Type B pancreatic cell (in vitro differentiated cells): ENCODE measurements at regions not wholly inside any gene's neighbourhood (a gene's known extent, or its start where the extent isn't known, plus 50 kb on each side); places are given as distances from the start of the nearest gene placed in this dataset.
"Not testable (repeated sequence)": the region's sequence is repeated elsewhere in the genome, so short reads cannot be mapped to it uniquely, and the experiment has no call there.

ENCODE experiments used
- DNase-seq: peaks from one replicate; pipeline ENCODE4 v3.0.0; 2021; ENCODE audit warnings: mixed read lengths; ENCODE audit not compliant: unreplicated experiment; ENCODE audit errors: extremely low spot score
- H3K27ac Mint-ChIP-seq: 2 replicates; pipeline ENCODE4 v1.8.0; 2021; ENCODE audit warnings: mild to moderate bottlenecking, mixed read lengths
- H3K27me3 Mint-ChIP-seq: 2 replicates; pipeline ENCODE4 v1.8.0; 2021; ENCODE audit warnings: mixed read lengths
- H3K36me3 Mint-ChIP-seq: 2 replicates; pipeline ENCODE4 v1.8.0; 2021; ENCODE audit warnings: mixed read lengths
- H3K4me1 Mint-ChIP-seq: one replicate; pipeline ENCODE4 v1.8.0; 2021; ENCODE audit warnings: mixed read lengths; ENCODE audit not compliant: unreplicated experiment
- H3K4me3 Mint-ChIP-seq: 2 replicates; pipeline ENCODE4 v1.8.0; 2021; ENCODE audit warnings: mild to moderate bottlenecking, mixed read lengths
- H3K9me3 Mint-ChIP-seq: 2 replicates; pipeline ENCODE4 v1.8.0; 2021; ENCODE audit warnings: mixed read lengths
- TF ChIP-seq, protein P1 (sequence below): fragments of 200-600 bp; sonication (generic); conservative IDR thresholded peaks from 2 replicates; pipeline ENCODE4 v1.5.0; 2021; ENCODE audit warnings: antibody characterized with exemption, mild to moderate bottlenecking

DNA sequence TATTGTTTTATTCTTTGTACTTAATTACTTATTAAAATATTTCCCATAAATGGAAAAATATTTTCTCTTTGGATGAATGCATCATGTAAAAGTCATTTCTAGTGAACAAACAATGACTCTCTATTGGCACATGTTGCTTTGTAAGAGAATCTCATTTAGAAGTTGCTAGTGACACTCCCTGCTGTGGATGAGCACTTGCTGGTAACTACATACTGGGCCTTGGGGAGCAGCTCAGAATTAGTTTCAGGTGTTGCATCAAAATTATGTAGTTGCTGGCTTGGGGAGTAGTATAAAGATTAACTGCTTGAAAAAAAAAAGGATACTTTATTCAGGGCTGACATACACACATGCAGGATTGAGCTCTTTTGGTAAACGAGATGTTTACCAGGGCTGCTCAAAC is 80.3 kb upstream of the KCNAB1 start:
- TF ChIP-seq, protein P1, sequence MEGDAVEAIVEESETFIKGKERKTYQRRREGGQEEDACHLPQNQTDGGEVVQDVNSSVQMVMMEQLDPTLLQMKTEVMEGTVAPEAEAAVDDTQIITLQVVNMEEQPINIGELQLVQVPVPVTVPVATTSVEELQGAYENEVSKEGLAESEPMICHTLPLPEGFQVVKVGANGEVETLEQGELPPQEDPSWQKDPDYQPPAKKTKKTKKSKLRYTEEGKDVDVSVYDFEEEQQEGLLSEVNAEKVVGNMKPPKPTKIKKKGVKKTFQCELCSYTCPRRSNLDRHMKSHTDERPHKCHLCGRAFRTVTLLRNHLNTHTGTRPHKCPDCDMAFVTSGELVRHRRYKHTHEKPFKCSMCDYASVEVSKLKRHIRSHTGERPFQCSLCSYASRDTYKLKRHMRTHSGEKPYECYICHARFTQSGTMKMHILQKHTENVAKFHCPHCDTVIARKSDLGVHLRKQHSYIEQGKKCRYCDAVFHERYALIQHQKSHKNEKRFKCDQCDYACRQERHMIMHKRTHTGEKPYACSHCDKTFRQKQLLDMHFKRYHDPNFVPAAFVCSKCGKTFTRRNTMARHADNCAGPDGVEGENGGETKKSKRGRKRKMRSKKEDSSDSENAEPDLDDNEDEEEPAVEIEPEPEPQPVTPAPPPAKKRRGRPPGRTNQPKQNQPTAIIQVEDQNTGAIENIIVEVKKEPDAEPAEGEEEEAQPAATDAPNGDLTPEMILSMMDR: no peak
- no peak for DNase-seq
- Mint-ChIP-seq H3K36me3 (no peaks in the 10 kb centered on the region), H3K4me1 (no peaks in the 10 kb centered on the region), H3K9me3 (no peaks in the 10 kb centered on the region), H3K27me3 (no peaks in the 10 kb centered on the region), H3K27ac (no peak overlapping the region), H3K4me3 (no peak overlapping the region)

GRCh38 chr3:156041216-156041841 is 79.0 kb upstream of the KCNAB1 start:
- H3K27ac Mint-ChIP-seq, H3K9me3 Mint-ChIP-seq, H3K36me3 Mint-ChIP-seq, H3K27me3 Mint-ChIP-seq, DNase-seq, H3K4me3 Mint-ChIP-seq, H3K4me1 Mint-ChIP-seq: not testable (repeated sequence)

- H3K9me3 Mint-ChIP-seq, H3K27me3 Mint-ChIP-seq, H3K4me1 Mint-ChIP-seq, H3K4me3 Mint-ChIP-seq, DNase-seq, H3K27ac Mint-ChIP-seq, H3K36me3 Mint-ChIP-seq: not testable (repeated sequence)
Observed at GRCh38 chr3:156041856-156042255, 78.5 kb upstream of the KCNAB1 start.

DNA sequence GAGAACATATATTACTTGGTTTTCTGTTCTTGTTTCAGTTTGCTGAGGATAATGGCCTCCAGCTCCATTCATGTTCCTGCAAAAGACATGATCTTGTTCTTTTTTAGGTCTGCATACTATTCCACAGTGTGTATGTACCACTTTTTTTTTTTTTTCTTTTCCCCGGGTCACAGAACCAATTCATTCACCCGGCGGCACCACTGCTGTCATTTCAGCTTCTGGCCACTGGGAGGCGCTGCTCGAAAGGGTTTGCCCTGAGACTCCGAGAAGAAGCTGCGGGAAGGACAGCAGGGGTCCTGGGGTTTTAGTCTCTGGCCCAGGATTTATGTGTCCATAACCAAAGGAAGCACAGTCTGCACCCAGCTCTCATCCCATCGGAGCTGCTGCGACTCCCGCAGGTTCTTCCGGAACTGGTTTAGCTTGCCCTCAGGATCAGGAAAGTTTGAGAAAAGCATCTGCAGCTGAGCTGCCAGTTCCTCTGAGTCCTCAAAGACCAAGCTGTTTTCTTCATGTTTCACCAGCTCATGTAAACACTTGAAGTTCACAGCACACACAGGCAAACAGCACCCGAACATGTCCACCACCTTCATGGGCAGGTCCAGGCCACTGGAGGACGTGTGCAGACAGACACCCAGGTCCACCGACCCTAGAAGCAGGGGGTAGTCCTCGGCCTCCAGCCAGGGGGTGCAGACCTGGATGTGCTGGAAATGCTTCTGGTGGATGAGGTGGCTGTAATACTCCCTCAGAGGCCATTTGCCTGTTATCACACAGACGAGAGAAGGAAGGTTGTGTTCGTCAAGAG is 76.3 kb upstream of the KCNAB1 start:
- not testable (repeated sequence) for H3K9me3 Mint-ChIP-seq, H3K27ac Mint-ChIP-seq, DNase-seq, H3K27me3 Mint-ChIP-seq, H3K4me3 Mint-ChIP-seq, H3K4me1 Mint-ChIP-seq, H3K36me3 Mint-ChIP-seq
- TF ChIP-seq, protein P1: peak; percentile 77

DNA sequence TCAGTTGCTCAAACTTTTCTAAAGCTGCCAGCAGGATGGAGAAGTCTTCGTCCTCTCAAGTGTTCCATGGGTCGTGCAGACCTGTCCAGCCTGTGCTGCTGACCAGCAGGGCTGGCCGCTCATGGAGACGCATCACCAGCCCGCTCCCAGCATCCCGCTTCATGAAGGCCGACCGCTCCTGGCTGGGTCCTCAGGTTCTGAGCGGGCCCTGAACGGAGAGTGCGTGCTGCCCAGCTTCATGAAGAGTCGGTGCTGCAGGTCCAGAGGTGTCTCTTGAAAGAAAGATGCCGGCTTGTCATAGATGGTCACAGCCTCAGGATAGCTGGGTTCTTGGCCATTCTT is 75.8 kb upstream of the KCNAB1 start:
- Mint-ChIP-seq H3K4me1 (no peaks in the 10 kb centered on the region), H3K27me3 (no peaks in the 10 kb centered on the region), H3K9me3 (no peaks in the 10 kb centered on the region), H3K4me3 (no peak overlapping the region), H3K27ac (no peak overlapping the region), H3K36me3 (no peaks in the 10 kb centered on the region)
- DNase-seq: no peak
- TF ChIP-seq, protein P1: no peak

GRCh38 chr3:156048483-156048882 is 71.9 kb upstream of the KCNAB1 start:
- not testable (repeated sequence) for H3K27me3 Mint-ChIP-seq, H3K4me3 Mint-ChIP-seq, H3K9me3 Mint-ChIP-seq, H3K4me1 Mint-ChIP-seq, DNase-seq, H3K36me3 Mint-ChIP-seq, H3K27ac Mint-ChIP-seq

- Mint-ChIP-seq H3K27me3 (no peaks in the 10 kb centered on the region), H3K4me1 (no peaks in the 10 kb centered on the region), H3K36me3 (no peaks in the 10 kb centered on the region), H3K9me3 (peaks cover 5% of the 10 kb centered on the region), H3K27ac (no peak overlapping the region), H3K4me3 (no peak overlapping the region)
- no peak for DNase-seq
- TF ChIP-seq, protein P1: no peak
Observed at GRCh38 chr3:156050918-156051317, 69.5 kb upstream of the KCNAB1 start.
